ENCODE measurements at regions not wholly inside any gene's neighbourhood (a gene's known extent, or its start where the extent isn't known, plus 50 kb on each side); places are given as distances from the start of the nearest gene placed in this dataset.
A peak's percentile ranks its signal among the peaks of the same experiment; 100 is the strongest.

- TF ChIP-seq PATZ1 (tag by site-specific recombination; IDR thresholded peaks at IDR 0.05) (peak; percentile 60; the same call in 1 of the 2 replicates), HOXA7 (CRISPR knock-in tag; IDR thresholded peaks at IDR 0.05; ENCODE audit: borderline replicate concordance) (no peak), OSR2 (tag by site-specific recombination; IDR thresholded peaks at IDR 0.05) (peak; percentile 54; the same call in 1 of the 2 replicates)
Measured at GRCh38 chr12:113724794-113725556, 241.2 kb downstream of the RBM19 start (continued).

DNA sequence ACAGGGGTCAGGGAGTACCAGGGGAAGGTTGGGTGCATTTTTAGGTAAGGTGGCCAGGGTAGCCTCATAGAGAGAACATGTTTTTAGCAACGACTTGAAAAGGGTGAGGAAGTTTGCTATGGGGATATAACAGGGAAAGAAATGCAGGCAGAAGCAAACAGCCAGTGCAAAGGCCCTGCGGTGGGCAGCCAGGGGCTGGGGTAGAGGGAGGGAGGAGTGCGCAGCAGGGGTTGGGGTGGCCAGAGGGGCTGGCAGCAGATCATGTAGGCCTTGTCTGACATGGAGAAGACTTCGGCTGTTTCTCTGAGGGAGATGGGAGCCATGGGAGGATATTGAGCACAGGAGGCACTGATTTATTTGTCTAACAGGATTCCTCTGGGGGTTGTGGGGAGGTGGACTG, 242.5 kb downstream of the RBM19 start:
- no peaks in the 10 kb centered on the region for H3K9me3 ChIP-seq (ENCODE audit: control insufficient read depth, insufficient read depth, low read depth, low read length)
- POLR2A ChIA-PET: no interaction called here
- no peaks in the 10 kb centered on the region for H3K4me1 ChIP-seq (ENCODE audit: control insufficient read depth, insufficient read depth, low read length)
- H3K36me3 ChIP-seq (ENCODE audit: control insufficient read depth in 2 of 2, insufficient read depth in 1 of 2, low read length in 2 of 2): no peaks in the 10 kb centered on the region
- TF ChIP-seq ZNF16 (tag by site-specific recombination; IDR thresholded peaks at IDR 0.05; ENCODE audit: low read depth) (peak; percentile 80), ZNF843 (tag by site-specific recombination; IDR thresholded peaks at IDR 0.05) (no peak), ZNF623 (tag by site-specific recombination; IDR thresholded peaks at IDR 0.05) (peak; percentile 90), KLF9 (tag by site-specific recombination; IDR thresholded peaks at IDR 0.05; ENCODE audit: low read depth) (no peak)
- no peak overlapping the region for H3K4me3 ChIP-seq (ENCODE audit: low read depth, low read length)
- no peak overlapping the region for H3K27ac ChIP-seq (ENCODE audit: extremely low read depth, low read depth, low read length)
- CTCF ChIA-PET: no interaction called here

DNA sequence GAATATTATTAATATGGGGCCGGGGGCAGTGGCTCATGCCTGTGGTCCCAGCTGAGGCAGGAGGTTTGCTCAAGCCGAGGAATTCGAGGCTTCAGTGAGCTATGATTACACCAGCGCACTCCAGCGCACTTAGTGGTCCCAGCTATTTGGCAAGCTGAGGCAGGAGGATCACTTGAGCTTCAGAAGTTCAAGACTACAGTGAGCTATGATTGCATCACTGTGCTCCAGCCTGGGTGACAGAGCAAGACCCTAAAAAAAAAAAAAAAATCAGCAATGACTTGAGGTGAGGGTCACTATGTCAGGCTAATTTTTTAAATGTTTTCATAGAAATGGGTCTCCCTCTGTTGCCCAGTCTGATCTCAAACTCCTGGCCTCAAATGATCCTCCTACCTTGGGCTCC, 243.4 kb downstream of the RBM19 start:
- TF ChIP-seq ZNF174 (tag by site-specific recombination; IDR thresholded peaks at IDR 0.05) (no peak), ZNF121 (tag by site-specific recombination; IDR thresholded peaks at IDR 0.05) (no peak), ZSCAN16 (tag by site-specific recombination; IDR thresholded peaks at IDR 0.05) (no peak), ZNF302 (tag by site-specific recombination; IDR thresholded peaks at IDR 0.05; ENCODE audit: low read depth) (no peak), PRDM10 (tag by site-specific recombination; IDR thresholded peaks at IDR 0.05) (no peak), ZNF114 (tag by site-specific recombination; IDR thresholded peaks at IDR 0.05) (no peak), SP2 (tag by site-specific recombination; IDR thresholded peaks at IDR 0.05) (no peak), HOXA7 (CRISPR knock-in tag; IDR thresholded peaks at IDR 0.05; ENCODE audit: borderline replicate concordance) (no peak), ZBTB49 (tag by site-specific recombination; IDR thresholded peaks at IDR 0.05; ENCODE audit: low read depth) (no peak), ZNF791 (tag by site-specific recombination; IDR thresholded peaks at IDR 0.05) (no peak)
- TF ChIP-seq, protein P1, sequence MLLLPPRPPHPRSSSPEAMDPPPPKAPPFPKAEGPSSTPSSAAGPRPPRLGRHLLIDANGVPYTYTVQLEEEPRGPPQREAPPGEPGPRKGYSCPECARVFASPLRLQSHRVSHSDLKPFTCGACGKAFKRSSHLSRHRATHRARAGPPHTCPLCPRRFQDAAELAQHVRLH (tag by site-specific recombination; IDR thresholded peaks at IDR 0.05): no peak
- Histone ChIP-seq H3K27ac (ENCODE audit: extremely low read depth, low read depth, low read length) (no peak overlapping the region), H3K9me3 (ENCODE audit: control insufficient read depth, insufficient read depth, low read depth, low read length) (no peaks in the 10 kb centered on the region), H3K36me3 (ENCODE audit: control insufficient read depth in 2 of 2, insufficient read depth in 1 of 2, low read length in 2 of 2) (no peaks in the 10 kb centered on the region), H3K4me1 (ENCODE audit: control insufficient read depth, insufficient read depth, low read length) (no peaks in the 10 kb centered on the region), H3K4me3 (ENCODE audit: low read depth, low read length) (no peak overlapping the region)
- ChIA-PET POLR2A (no interaction called here), CTCF (no interaction called here)

Measured in HEK293 (cell line).